Midbrain (tissue), 1 donor: ENCODE measurements at regions not wholly inside any gene's neighbourhood (a gene's known extent, or its start where the extent isn't known, plus 50 kb on each side); places are given as distances from the start of the nearest gene placed in this dataset.

Experiments used
- DNase-seq: peaks from one replicate; lab custom pipeline; 2025; lab: John Stamatoyannopoulos, UW

DNA sequence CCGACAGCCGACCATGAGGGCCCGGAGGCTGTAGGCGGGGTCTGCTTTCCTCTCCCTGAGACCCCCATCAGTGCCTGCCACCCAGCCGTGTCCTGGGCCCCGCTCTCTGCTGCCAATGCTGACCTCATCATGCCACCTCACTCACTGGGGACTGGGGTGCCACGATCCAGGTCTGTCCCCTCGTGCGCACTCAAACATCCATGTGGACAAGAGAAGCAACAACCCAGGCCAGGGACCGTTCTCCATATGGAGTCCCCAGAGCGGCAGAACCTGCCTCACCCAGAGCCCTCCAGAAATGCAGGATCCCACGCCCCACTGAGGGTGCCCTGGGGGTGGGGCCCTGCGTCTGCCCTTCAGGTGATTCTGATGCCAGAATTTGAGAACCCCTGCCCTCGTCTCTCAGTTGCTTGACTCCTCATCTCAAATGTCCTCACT lies 210.0 kb upstream of the PPP2R2D start:
- no peak for DNase-seq

DNA sequence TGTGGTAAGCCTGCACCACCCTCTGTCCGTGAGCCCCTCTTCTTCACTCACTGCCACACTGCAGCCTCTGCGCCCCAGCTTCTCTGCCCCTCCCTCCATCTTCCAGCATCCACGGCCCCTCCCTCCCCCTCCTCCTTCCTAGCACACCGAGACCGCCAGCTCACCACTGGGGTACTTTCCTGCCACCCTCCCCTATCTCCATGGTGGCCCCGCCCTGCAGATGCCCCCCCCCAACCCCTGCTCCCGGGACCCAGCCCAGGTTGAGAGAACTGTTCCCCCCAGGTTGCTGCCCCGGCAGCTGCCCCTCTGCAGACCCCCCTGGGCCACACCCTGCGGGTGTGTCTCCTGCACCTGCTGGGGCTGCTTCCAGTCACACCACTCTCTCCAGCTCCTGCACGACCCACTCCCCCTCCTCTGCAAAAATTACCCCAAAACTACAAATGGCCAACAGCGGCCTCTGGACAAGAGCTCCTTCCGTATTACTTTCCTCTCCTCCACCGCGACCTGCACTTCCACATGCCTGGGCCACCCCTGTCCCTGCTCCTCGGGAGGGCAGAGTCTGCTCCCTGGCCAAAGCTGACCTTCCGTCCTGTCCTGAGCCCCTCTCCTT lies 209.2 kb upstream of the PPP2R2D start:
- DNase-seq, result no peak

GRCh38 chr10:131692176-131692575 lies 208.6 kb upstream of the PPP2R2D start:
- no peak for DNase-seq

DNA sequence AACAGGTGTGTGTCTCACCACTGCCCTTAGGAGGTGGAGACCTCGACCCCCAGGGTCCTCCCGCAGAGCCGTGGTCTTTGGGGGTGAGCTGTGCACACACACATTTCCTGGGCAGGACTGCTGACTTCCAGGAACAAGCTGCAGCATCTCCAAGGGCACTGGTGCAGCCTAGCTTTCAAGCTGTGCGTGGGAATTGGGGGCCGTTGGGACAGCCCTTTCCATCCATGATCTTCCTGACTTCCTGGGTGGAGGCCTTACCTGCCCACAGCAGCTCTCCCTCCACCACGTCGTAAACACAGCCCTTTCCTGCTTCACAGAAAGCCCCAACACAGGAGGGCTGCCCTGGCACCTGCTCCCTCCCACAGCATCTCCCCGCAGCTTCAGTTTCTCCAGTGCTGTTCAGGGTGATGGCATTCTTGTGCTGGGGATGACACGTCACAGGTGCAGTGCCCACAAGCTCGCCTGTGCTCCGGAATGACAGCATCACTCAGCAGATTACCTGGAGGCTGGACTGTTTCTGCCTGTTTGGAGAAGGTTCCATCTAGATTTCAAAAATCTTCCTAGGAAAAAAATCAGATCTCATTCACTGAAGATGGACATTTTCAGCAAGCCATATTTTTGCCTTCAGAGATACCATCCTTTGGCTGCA lies 208.0 kb upstream of the PPP2R2D start:
- DNase-seq, result no peak

DNA sequence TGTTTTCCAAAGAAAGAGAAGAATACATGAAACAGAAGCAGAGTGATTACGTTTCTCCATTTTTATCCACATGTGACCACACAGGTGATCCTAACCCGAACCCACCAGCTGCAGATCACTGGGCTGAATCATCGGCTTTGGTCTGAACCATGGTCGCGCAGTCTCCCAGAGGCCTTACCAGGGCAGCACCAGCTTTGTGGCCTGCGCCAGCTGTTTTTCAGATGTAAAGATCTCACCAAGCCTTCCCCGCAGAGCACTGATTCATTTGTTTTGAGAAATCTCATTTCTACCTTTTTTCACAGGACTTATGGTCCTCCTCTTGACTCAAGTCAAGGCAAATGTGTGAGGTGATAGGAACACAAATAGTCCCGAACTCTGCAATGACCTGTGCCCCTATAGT lies 207.0 kb upstream of the PPP2R2D start:
- DNase-seq, result no peak

- DNase-seq, result no peak
Observed at GRCh38 chr10:131694168-131694780, 206.5 kb upstream of the PPP2R2D start.

- DNase-seq, result no peak
Observed at GRCh38 chr10:131694781-131695495, 205.9 kb upstream of the PPP2R2D start.

- DNase-seq, result no peak
Observed at GRCh38 chr10:131695496-131696165, 205.2 kb upstream of the PPP2R2D start.

DNA sequence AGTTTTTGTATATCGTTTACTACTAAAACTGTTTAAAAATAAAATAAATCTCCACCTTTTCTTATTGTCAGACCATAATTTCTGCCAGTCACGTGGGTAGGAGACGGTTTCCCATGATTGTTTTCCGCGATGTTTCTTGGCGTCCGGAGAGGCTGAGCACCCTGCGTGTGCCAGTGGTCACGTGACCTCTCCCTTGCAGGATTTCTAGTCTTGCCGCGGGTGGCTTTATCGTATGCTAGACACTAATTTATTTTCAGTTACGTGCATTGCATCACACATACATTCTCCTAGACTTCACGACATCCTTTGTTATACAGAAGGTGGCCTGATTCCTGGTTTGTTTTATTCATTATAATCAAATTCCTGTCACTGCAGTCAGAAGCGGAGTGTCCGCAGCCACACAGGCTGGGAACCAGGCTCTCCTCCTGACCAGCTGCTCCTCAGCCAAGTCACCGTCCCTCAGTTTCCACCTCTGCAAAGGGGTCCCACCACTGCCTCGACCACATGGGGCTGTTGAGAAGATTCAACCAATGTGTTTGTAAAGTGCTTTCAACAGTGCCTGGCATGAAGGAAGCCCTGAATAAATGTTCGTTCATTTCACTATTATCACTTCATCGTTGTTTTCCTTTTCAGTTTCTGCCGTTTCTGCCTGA lies 203.2 kb upstream of the PPP2R2D start:
- no peak for DNase-seq

GRCh38 chr10:131698232-131698631 lies 202.6 kb upstream of the PPP2R2D start:
- DNase-seq, result no peak

- no peak for DNase-seq
Observed at GRCh38 chr10:131698986-131699385, 201.8 kb upstream of the PPP2R2D start.

GRCh38 chr10:131700032-131700431 lies 200.8 kb upstream of the PPP2R2D start:
- no peak for DNase-seq

- no peak for DNase-seq
Observed at GRCh38 chr10:131700506-131700905, 200.3 kb upstream of the PPP2R2D start.

- no peak for DNase-seq
Observed at GRCh38 chr10:131701131-131701947, 199.5 kb upstream of the PPP2R2D start.

- no peak for DNase-seq
Observed at GRCh38 chr10:131702531-131703356, 198.1 kb upstream of the PPP2R2D start.

- DNase-seq, result no peak
Observed at GRCh38 chr10:131703541-131703940, 197.3 kb upstream of the PPP2R2D start.

GRCh38 chr10:131703941-131704340 lies 196.9 kb upstream of the PPP2R2D start:
- DNase-seq, result no peak

- no peak for DNase-seq
Observed at GRCh38 chr10:131706476-131706875, 194.3 kb upstream of the PPP2R2D start.

GRCh38 chr10:131706952-131707351 lies 193.9 kb upstream of the PPP2R2D start:
- no peak for DNase-seq
